ENCODE measurements at regions not wholly inside any gene's neighbourhood (a gene's known extent, or its start where the extent isn't known, plus 50 kb on each side); places are given as distances from the start of the nearest gene placed in this dataset.

DNA sequence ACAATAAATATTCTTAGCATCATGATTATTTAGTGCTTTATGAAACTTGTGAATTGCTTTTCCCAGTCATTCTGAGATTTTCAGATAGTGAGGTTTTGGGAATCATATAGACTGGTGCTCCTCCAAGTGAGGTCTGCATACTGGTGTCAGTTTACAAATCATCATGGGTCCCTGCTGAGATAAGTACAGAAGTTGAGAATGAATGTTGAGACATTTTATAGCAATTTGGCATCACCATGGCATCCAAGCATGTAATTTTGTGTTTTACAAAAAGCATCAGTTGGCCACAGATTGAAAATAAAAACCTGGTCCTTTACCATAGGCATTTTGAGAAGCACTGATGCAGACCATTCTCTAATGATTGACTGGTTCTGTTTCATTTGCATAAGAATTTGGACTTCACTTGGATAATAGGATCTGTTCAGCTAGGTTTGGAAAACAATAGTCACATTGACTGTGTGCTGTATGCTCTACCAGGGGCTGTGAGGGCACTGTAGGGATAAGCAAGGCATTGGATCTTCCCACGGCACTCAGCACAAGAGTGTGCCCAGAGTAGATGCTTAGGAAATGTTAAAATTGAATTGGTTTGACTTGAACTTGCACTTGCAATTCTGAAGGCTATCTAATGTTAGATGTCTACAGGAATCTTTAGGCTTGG is 79.0 kb upstream of the JUN start:
- ATAC-seq: no peak

GRCh38 chr1:58864654-58865053 is 80.8 kb upstream of the JUN start:
- no peak for ATAC-seq

GRCh38 chr1:58866578-58866977 is 82.7 kb upstream of the JUN start:
- ATAC-seq: no peak

DNA sequence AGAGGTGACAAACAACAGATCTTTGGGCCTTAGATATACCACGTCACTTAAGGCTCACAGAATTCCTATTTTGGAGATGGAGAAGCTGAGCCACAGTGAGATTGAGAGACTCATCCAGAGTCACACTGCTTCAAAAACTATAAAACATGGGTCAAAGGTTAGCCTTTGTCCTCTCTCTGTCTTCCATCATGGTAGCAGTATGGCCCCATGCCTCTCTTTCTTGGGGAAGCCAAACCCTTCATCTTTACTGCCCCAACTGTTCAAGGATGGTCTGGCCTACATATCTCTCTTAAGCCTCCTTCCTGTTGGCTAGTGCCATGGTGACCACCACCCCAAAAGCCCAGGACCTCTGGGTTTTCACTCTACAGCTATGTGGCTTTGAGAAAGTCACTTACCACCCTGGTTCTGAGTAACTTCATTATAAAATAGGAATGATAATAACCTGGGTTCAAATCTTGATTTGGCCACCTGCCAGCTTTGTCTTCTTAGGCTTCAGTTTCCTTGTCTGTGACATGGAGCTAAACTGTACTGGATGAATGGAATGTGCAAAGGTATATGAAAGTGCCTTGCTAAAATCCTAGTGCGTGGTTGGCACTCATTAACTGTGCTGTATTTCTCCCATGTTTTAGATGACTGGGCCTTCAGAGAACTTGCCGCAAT is 85.9 kb upstream of the JUN start:
- ATAC-seq: no peak

DNA sequence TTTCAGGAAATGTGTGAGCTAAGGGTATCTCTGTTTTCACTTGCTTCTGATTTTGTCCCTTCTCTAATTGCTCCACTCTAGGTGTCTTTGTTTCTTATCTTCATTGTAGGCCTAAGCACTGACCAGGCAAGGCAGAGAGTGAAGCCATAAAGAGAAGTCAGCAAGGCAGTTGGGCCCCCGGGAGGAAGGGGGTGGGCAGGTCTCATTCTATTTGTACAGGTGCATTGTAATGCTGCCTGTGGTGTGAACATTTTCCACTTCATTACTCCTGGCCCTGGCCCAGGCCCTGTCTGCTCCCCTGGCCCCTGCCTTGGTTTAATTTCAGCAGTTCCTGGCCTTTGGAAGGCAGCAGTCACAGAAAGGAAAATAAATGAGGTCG is 86.4 kb upstream of the JUN start:
- no peak for ATAC-seq

- peak; percentile 21 for ATAC-seq
Observed at GRCh38 chr1:58874342-58874741, 90.5 kb upstream of the JUN start.

GRCh38 chr1:58874757-58875755 is 91.2 kb upstream of the JUN start:
- ATAC-seq: peak; percentile 46

DNA sequence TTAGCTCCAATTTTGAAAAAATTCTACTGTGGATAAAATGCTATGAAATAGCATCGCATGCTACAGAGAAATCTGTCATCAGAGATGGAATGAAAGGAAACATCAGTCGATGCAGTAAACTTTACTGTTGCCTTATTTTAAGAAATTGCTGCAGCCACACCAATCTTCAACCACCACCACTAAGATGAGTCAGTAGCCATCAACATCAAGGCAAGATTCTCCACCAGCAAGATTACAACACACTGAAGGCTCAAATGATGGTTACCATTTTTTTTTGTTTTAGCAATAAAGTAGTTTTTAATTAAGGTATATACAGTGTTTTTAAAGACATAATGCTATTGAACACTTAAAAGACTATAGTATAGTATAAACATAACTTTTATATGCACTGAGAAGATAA is 95.6 kb upstream of the JUN start:
- no peak for ATAC-seq

DNA sequence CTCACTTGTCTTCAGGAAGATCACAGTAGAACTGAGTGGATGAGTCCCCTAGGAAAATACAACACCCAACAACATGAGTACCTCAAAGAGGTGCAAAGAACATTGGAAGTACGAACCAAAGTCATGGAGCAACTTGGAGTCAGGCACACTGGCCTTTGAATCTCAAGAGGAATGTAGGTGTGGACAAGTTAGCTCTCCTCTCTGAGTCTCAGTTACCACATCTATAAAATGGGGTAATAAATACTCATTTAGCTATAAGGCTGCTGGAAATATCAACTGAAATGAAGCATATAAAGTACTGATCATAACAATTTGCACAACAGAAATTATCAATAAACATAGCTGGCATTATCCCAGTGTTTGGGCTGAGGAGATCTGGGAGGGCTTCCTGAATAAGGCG is 96.7 kb upstream of the JUN start:
- ATAC-seq: no peak

GRCh38 chr1:58881471-58881994 is 97.7 kb upstream of the JUN start:
- ATAC-seq: peak; percentile 89

DNA sequence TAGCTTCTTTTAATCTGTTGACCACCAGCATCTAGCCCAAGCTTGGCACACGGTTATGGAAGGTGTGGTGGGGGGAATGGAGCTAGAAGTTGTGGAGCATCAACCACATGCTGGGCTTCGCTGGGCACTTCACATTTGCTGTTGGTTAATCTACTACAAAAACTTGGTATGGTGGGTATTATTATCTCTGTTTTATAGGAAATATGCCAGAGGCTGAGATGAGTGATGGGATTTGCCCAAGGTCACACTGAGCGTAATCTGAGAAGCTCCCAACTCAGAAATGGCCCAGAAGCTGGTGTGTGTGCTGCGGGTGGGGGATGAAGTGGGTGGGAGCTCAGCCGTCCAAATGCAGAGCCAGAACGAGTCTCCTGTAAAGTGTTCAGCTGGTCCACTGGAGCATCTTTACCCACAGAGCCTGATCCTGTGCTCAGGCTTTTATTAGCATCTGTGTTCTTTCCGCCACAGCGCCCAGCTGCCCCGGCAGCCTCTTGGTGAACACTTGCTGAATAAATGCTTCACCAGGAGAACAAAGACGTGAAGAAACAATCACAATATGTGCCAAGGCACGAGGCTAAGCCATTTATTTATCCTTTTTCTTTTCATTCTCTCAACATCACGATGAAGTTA is 98.6 kb upstream of the JUN start:
- no peak for ATAC-seq

GRCh38 chr1:58883037-58883887 is 99.4 kb upstream of the JUN start:
- ATAC-seq: peak; percentile 91

DNA sequence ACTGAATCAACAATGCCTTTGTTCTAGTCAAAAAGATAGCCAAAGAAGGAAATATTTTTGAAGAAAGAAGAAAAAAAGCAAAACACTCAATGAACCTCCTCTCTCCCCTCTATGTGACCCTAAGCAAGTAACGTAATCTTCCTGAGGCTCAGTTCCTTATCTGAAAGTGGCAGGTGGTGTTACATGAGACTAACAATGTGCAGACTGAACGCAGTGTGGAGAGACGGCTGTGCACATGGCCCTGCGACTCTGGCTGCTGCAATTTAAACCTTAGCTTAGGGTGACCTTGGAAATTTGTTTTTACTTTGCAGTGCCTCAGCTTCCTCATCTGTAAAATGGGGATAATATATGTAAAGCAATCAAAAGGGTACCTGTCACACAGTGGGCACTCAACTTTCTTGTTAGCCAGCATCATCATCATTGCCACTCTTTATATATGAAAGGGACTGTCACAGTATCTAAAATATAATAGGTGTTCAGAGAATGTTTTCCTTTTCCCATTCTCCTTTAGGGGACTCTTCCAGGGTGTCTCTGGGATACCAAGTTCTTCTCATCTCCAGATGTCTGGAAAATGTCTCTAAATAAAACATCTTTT is 100.1 kb upstream of the JUN start:
- ATAC-seq: no peak

- ATAC-seq: no peak
Observed at GRCh38 chr1:58884706-58885661, 101.1 kb upstream of the JUN start.

- ATAC-seq: no peak
Observed at GRCh38 chr1:58885998-58886397, 102.2 kb upstream of the JUN start.

GRCh38 chr1:58886611-58887010 is 102.8 kb upstream of the JUN start:
- ATAC-seq: no peak

- ATAC-seq: no peak
Observed at GRCh38 chr1:58887059-58887458, 103.2 kb upstream of the JUN start.

DNA sequence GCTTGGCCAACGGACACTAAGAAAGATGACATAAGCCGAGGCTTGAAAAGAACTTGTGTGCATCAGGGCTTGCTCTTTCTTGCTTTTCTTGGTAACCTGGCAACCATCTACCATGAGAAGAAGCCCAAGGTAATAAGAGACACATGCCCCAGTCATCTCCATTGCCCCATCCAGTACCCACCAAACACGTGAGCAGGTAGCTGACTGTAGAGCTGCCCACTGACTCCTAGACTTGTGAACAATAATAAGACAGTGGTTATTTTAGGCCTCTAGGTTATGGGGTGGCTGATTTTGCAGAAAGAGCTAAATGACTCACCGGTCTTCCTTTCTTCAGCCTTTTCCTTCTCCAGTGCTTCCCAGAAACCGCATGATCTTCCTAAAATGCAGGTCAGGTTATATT is 105.0 kb upstream of the JUN start:
- ATAC-seq: peak; percentile 77

- ATAC-seq: no peak
Observed at GRCh38 chr1:58890113-58890512, 106.3 kb upstream of the JUN start.

DNA sequence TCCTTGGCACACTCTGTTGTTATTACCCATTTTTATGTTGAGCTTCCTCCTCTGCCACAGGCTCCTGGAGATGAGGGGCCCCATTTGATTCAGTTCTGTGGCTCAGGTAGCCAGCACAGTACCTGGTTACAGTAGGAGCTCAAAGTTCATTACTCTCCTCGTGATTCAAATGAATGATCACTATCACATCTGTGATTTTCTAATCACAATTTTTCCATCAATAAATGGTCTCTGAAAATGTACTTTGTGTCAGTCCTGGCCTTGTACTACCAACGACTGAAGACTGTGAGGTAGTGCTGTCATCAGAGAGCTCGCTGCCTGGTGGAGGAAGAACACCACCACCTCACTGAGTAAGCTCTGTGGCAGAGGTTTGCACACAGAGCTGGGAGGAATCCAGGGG is 106.8 kb upstream of the JUN start:
- ATAC-seq: no peak

Data from esophagus mucosa (tissue), 1 donor.